Epithelial cell of esophagus (primary cell): ENCODE measurements at regions not wholly inside any gene's neighbourhood (a gene's known extent, or its start where the extent isn't known, plus 50 kb on each side); places are given as distances from the start of the nearest gene placed in this dataset.

ENCODE experiments used
- DNase-seq: peaks from one replicate; pipeline ENCODE4 v3.0.0; 2010; ENCODE audit warnings: low read depth
- H3K4me3 ChIP-seq: 2 replicates; pipeline ENCODE4 v1.5.1; 2011; ENCODE audit warnings: mild to moderate bottlenecking, low read length, control low read depth
- TF ChIP-seq, protein P1 (sequence below): IDR thresholded peaks from 2 replicates; pipeline ENCODE4 v1.5.1; 2011; ENCODE audit warnings: low read depth, mild to moderate bottlenecking, low read length, control low read depth, inconsistent platforms; ENCODE audit not compliant: insufficient read depth; ENCODE audit errors: missing control alignments

GRCh38 chr20:40782043-40782368, 93.0 kb upstream of the MAFB start:
- TF ChIP-seq, protein P1, sequence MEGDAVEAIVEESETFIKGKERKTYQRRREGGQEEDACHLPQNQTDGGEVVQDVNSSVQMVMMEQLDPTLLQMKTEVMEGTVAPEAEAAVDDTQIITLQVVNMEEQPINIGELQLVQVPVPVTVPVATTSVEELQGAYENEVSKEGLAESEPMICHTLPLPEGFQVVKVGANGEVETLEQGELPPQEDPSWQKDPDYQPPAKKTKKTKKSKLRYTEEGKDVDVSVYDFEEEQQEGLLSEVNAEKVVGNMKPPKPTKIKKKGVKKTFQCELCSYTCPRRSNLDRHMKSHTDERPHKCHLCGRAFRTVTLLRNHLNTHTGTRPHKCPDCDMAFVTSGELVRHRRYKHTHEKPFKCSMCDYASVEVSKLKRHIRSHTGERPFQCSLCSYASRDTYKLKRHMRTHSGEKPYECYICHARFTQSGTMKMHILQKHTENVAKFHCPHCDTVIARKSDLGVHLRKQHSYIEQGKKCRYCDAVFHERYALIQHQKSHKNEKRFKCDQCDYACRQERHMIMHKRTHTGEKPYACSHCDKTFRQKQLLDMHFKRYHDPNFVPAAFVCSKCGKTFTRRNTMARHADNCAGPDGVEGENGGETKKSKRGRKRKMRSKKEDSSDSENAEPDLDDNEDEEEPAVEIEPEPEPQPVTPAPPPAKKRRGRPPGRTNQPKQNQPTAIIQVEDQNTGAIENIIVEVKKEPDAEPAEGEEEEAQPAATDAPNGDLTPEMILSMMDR: no peak
- H3K4me3 ChIP-seq: no peak overlapping the region
- no peak for DNase-seq

DNA sequence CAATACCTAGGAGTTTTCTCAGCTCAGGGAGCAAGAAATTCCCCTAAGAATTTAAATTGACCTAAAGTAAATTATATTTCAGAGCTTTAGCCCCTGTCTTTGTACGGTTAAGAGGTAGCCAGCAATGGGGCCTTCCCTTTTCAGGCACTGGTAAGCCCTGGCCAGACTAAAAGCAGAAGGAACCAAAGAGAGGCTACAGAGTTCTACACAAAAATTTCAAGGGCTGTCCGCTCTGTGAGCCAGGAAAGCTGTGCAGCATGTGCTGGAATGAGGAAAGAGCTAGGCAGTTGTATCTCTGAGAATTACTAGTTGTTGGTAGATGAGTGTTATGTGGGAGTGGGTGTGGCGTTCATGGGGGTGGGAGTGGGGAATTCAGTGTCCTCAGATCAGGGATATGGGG, 96.3 kb upstream of the MAFB start:
- TF ChIP-seq, protein P1: no peak
- no peak overlapping the region for H3K4me3 ChIP-seq
- DNase-seq: no peak

GRCh38 chr20:40786336-40786735, 97.3 kb upstream of the MAFB start:
- no peak overlapping the region for H3K4me3 ChIP-seq
- TF ChIP-seq, protein P1: no peak
- no peak for DNase-seq

DNA sequence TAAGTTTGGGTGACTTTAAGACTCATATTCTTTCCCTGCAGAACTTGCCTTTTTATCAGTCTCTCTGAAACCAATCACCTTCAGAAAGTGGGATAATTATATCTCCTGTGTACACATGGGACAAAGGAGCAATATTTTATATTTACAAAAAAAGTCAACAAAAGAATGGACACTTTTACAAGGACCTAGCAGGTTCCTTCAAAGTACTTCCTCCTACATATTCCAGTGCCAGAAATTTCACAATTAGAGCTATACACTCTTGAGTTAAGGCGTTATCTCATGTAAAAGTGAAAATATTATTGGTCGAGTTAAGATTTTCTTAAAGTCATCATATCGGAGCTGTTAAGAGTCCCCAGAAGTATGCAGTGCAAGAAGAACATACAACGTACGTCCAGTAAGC, 98.9 kb upstream of the MAFB start:
- no peak overlapping the region for H3K4me3 ChIP-seq
- DNase-seq: no peak
- TF ChIP-seq, protein P1: no peak

DNA sequence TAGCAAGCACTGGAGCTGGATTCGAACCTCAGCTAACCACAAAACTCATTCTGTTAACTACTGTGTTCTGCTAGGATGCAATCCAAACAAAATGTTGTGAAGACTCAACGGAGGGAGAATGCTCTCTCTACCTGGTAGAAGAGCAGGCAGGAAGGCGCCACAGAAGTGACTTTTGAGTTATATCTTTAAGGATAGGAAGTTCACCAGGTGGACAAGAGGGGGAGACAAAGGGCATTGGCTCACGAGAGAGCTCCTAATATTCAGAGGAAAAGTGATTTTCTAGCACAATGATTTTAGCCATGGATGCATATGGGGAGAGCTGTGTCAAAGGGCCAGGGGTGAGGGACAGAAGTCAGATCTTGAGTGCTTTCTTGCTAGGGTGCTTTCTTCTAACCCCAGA, 108.4 kb upstream of the MAFB start:
- TF ChIP-seq, protein P1: peak; percentile 47
- peak; percentile 19 for DNase-seq
- no peak overlapping the region for H3K4me3 ChIP-seq

DNA sequence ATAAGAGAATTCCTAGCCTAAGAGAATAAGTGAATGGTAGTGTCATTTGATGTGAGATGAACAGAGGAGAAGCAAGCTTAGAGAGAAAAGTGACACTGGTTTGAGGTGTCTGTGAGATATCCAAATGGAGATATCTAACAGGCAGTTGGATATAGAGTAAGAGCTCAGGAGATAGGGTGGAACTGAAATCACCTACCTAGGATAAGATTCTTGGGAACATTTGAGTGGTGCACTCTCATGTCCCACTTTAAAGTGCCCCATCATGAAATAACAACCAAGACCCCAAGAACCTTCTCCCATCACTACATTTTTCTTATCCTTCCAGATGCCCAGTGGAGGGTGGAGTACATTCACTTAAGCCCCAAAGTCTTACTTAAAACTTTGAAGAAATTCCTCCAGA, 109.0 kb upstream of the MAFB start:
- DNase-seq: no peak
- no peak overlapping the region for H3K4me3 ChIP-seq
- TF ChIP-seq, protein P1: no peak

DNA sequence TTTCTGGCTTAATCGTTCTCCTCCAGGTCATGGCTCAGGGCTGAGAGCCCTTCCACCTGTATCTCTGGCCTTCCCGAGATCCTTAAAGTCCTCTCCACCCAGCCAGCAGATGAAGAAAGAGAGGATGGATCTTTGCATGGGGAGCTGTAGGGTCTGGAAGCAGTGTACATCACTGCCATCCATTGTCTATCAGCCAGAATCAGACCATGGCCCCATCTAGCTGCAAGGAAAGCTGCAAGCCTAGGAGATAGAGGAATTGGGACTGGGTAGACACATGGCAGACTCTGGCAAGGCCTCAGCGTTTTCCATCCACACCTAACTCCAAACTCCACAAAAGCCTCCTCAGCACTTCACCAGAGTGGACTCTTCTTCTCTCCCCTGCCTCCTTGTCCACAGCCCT, 113.8 kb upstream of the MAFB start:
- TF ChIP-seq, protein P1: no peak
- DNase-seq: no peak
- H3K4me3 ChIP-seq: no peak overlapping the region
